ENCODE measurements at regions not wholly inside any gene's neighbourhood (a gene's known extent, or its start where the extent isn't known, plus 50 kb on each side); places are given as distances from the start of the nearest gene placed in this dataset.

DNA sequence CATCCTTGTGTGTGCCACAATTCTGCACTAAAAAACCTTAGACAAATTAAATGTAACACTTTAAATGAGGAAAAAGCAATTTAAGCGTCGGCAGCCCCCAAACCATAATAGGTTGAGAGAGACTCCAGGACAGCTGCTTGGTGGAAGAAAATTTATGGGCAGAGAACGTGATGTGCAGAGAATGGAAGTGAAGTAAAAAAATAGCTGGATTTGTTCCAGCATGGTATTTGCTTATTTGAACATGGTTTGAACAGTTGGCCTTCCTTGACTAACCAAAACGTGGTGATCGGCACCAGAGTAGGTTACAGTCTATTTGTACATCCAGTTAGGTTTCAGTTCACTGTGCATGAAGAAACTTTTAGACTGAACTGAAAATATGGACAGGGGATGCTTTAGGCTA is 343.0 kb upstream of the CPEB2 start:
- peaks cover 3% of the 10 kb centered on the region for H3K9me3 Mint-ChIP-seq (ENCODE audit: insufficient read depth)
- no peak overlapping the region for H3K4me3 Mint-ChIP-seq
- H3K4me1 Mint-ChIP-seq (ENCODE audit: low read depth), result no peaks in the 10 kb centered on the region
- H3K36me3 Mint-ChIP-seq (ENCODE audit: low read depth), result no peaks in the 10 kb centered on the region
- no peak overlapping the region for H3K27ac Mint-ChIP-seq
- POLR2A ChIA-PET, result no interaction called here
- H3K27me3 Mint-ChIP-seq (ENCODE audit: low read depth), result no peaks in the 10 kb centered on the region
- CTCF ChIA-PET, result no interaction called here
- no peak for DNase-seq
- no peak for ATAC-seq

DNA sequence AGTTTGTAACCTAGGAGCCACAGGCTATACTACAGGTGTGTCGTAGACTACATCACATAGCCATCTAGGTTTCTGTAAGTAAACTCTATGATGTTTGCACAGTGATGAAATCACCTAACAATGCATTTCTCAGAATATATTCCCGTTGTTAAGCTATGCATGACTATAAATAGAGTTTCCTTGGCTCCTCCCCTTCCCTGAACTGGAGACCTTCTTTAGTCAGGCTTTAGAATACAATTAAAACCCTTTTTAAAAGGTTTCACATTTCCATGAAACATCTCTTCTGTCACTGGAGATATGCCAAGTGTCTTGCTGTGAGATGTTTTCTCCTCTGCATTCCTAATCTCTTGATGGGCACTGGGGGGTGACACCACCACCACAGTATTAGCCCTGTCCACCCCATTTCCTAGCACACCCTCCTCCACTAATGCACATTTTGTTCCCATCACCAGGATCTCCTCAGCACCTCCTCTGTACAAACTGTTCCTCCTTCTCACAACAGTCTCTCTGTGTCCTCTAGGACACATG is 334.6 kb upstream of the CPEB2 start:
- Mint-ChIP-seq H3K4me3 (no peak overlapping the region), H3K36me3 (ENCODE audit: low read depth) (no peaks in the 10 kb centered on the region), H3K4me1 (ENCODE audit: low read depth) (no peaks in the 10 kb centered on the region), H3K27ac (no peak overlapping the region), H3K27me3 (ENCODE audit: low read depth) (no peaks in the 10 kb centered on the region), H3K9me3 (ENCODE audit: insufficient read depth) (no peaks in the 10 kb centered on the region)
- ChIA-PET CTCF (no interaction called here), POLR2A (interaction anchor here (0.6 kb wide), 1 partner anchor 1387 kb away, joined by 4 read pairs; no protein-coding TSS in a partner anchor)
- ATAC-seq (no peak), DNase-seq (no peak)

DNA sequence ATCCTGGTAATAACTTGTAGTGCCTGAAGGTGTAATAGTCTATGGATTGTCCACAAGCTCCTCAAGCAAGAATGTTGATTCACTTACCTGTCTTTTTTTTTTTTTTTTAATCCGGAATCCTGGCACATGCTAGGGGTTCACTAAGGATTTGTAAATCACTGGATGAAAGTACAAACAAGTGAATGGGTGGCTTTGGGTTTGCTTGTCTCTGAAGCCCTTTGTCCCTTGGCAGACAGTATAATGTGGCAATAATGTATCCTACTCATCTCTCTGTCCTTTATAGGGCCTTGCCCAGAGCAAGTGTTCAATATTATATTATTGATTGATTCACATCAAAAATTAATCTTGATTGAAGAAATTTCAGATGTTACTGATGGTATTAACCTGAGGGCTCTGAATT is 334.0 kb upstream of the CPEB2 start:
- ATAC-seq (no peak), DNase-seq (no peak)
- ChIA-PET POLR2A (no interaction called here), CTCF (no interaction called here)
- H3K4me1 Mint-ChIP-seq (ENCODE audit: low read depth), result no peaks in the 10 kb centered on the region
- H3K27ac Mint-ChIP-seq, result no peak overlapping the region
- no peak overlapping the region for H3K4me3 Mint-ChIP-seq
- no peaks in the 10 kb centered on the region for H3K27me3 Mint-ChIP-seq (ENCODE audit: low read depth)
- H3K36me3 Mint-ChIP-seq (ENCODE audit: low read depth), result no peaks in the 10 kb centered on the region
- no peaks in the 10 kb centered on the region for H3K9me3 Mint-ChIP-seq (ENCODE audit: insufficient read depth)

DNA sequence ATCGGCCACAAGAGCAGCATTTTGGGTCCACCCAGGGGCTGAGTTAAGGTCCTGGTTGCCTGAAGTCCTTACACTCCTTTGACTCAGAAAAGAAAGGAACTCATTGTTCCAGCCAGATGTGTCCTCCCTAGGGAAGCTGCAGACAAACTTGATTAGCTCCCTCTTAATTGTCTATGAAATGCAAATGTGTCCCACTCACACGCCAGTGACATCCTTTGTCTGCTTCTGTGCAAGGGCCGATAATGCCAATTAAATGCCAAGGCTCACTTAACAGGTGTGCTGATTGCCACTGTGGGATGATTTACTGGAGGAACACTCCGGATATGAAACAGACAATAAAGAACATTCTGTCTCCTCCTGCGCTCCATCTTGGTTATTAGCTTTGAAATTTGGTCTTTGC is 332.9 kb upstream of the CPEB2 start:
- no peak overlapping the region for H3K27ac Mint-ChIP-seq
- POLR2A ChIA-PET, result no interaction called here
- DNase-seq, result no peak
- H3K36me3 Mint-ChIP-seq (ENCODE audit: low read depth), result no peaks in the 10 kb centered on the region
- CTCF ChIA-PET, result no interaction called here
- ATAC-seq, result no peak
- no peaks in the 10 kb centered on the region for H3K4me1 Mint-ChIP-seq (ENCODE audit: low read depth)
- no peaks in the 10 kb centered on the region for H3K9me3 Mint-ChIP-seq (ENCODE audit: insufficient read depth)
- H3K4me3 Mint-ChIP-seq, result no peak overlapping the region
- no peaks in the 10 kb centered on the region for H3K27me3 Mint-ChIP-seq (ENCODE audit: low read depth)

DNA sequence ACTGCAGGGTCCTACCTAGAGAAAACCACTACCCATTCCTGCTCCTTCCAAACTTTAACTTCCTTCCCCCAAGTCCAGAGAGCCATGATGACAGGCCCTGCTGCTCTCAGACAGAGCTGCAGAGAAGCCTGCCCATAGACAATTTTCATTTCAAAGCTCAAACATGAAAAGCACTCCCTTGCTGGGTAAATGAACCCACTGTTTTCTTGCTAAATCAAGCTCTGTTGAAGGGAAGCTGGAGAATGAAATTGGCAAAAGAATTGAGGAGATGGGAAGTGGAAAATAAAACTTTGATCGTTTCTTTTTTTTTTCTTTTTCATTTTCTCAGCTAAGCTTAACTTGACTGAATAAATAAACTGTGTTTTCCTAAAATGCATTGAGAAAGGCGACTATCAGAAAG is 331.1 kb upstream of the CPEB2 start:
- ATAC-seq, result no peak
- H3K4me3 Mint-ChIP-seq, result no peak overlapping the region
- no peaks in the 10 kb centered on the region for H3K4me1 Mint-ChIP-seq (ENCODE audit: low read depth)
- H3K27me3 Mint-ChIP-seq (ENCODE audit: low read depth), result no peaks in the 10 kb centered on the region
- no peak overlapping the region for H3K27ac Mint-ChIP-seq
- ChIA-PET POLR2A (no interaction called here), CTCF (no interaction called here)
- no peak for DNase-seq
- H3K9me3 Mint-ChIP-seq (ENCODE audit: insufficient read depth), result no peaks in the 10 kb centered on the region
- H3K36me3 Mint-ChIP-seq (ENCODE audit: low read depth), result no peaks in the 10 kb centered on the region

DNA sequence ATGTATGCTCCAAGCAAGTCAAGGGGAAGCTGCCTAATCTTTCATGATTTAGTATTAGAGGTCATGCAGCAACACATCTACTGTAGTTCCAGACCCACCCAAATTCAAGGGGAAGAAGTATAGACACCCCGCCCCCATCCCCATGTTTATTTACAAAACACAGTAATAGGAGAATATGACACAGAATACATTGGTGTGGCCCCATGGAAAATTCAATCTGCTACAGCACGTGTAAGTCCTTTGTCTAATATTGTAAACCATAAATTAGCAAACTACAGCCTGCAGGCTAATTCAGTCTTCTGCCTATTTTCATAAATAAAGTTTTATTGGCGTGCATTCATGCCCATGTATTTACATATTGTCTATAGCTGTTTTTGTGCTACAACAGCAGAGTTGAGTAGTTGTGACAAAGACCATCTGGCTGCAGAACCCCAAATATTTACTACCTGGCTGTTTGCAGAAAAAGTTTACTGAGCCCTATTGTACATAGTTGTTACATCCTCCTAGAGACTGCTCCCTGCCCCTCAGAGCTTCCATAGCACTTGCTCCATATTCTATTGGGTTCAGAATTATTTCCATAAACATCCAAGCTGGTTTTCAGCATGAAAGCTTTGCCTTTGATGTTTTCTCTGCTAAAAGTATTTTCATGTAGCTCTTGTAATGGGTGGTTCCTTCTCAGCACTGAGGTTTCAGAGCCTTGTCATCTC is 326.8 kb upstream of the CPEB2 start:
- DNase-seq (no peak), ATAC-seq (no peak)
- ChIA-PET CTCF (no interaction called here), POLR2A (no interaction called here)
- no peaks in the 10 kb centered on the region for H3K27me3 Mint-ChIP-seq (ENCODE audit: low read depth)
- no peaks in the 10 kb centered on the region for H3K9me3 Mint-ChIP-seq (ENCODE audit: insufficient read depth)
- H3K36me3 Mint-ChIP-seq (ENCODE audit: low read depth), result no peaks in the 10 kb centered on the region
- H3K4me3 Mint-ChIP-seq, result no peak overlapping the region
- H3K27ac Mint-ChIP-seq, result no peak overlapping the region
- no peaks in the 10 kb centered on the region for H3K4me1 Mint-ChIP-seq (ENCODE audit: low read depth)

DNA sequence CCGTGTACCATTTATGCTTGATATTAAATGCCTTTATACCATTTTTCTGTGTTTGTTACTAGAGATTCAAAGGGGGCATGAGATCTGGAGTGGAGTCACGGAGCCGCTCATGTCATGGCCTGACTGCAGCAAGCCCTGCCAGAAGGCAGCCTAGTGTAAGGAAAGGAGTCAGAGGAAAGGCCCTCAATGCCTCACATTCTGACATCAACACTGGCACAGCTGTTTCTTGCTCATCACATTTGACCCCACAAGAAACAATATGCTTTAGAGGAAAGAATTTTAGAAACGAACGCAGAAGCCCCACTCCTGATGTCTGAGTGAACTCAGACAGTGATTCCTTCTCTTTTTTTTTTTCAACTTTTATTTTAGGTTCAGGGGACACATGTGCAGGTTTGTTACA is 322.4 kb upstream of the CPEB2 start:
- Mint-ChIP-seq H3K9me3 (ENCODE audit: insufficient read depth) (peaks cover 3% of the 10 kb centered on the region), H3K4me3 (no peak overlapping the region), H3K4me1 (ENCODE audit: low read depth) (no peaks in the 10 kb centered on the region), H3K27me3 (ENCODE audit: low read depth) (no peaks in the 10 kb centered on the region), H3K36me3 (ENCODE audit: low read depth) (no peaks in the 10 kb centered on the region), H3K27ac (no peak overlapping the region)
- ChIA-PET CTCF (no interaction called here), POLR2A (no interaction called here)
- DNase-seq, result no peak
- ATAC-seq, result no peak

DNA sequence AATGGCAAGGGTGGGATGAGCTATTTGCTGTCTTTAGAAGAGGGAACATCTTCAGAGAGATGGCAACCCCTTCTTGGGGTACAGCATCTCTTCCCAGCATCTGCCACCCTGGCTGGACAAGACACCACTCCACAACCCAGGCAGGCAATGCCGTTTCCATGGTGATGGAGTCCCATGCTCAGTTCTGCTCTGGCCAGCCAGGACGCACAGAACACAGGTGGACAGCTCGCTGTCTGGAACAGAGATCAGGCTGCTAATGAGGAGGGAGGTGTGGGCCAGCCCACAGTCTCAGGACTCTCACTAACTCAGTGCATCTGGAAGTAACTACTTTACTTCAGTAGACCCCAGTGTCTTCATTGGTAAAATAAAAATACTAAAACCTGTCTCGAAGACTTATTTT is 321.0 kb upstream of the CPEB2 start:
- DNase-seq, result no peak
- Mint-ChIP-seq H3K27ac (no peak overlapping the region), H3K4me1 (ENCODE audit: low read depth) (no peaks in the 10 kb centered on the region), H3K36me3 (ENCODE audit: low read depth) (no peaks in the 10 kb centered on the region), H3K27me3 (ENCODE audit: low read depth) (no peaks in the 10 kb centered on the region), H3K4me3 (no peak overlapping the region), H3K9me3 (ENCODE audit: insufficient read depth) (peaks cover 3% of the 10 kb centered on the region)
- no peak for ATAC-seq
- ChIA-PET POLR2A (no interaction called here), CTCF (no interaction called here)

DNA sequence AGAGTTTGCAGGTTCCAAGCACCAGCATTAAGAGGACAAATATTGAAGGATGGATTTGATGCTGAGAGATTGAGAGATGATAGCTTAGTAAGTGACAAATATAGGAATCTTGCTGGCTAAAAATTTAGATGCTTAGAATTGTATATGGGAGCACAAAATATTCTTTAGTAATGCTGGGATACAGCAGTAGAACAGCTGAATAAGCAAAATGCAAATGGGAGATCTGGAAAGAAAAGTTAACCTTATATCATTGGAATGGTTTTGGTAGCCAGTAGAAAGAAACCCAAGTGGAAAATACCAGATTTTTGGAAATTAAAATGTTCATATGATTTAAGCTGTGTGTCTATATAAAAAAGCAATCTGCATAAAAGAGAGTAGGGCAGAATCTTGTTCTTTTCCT is 308.6 kb upstream of the CPEB2 start:
- Mint-ChIP-seq H3K27me3 (ENCODE audit: low read depth) (no peaks in the 10 kb centered on the region), H3K4me3 (no peak overlapping the region), H3K9me3 (ENCODE audit: insufficient read depth) (no peaks in the 10 kb centered on the region), H3K4me1 (ENCODE audit: low read depth) (no peaks in the 10 kb centered on the region), H3K36me3 (ENCODE audit: low read depth) (no peaks in the 10 kb centered on the region), H3K27ac (no peak overlapping the region)
- no peak for ATAC-seq
- ChIA-PET CTCF (no interaction called here), POLR2A (no interaction called here)
- no peak for DNase-seq

DNA sequence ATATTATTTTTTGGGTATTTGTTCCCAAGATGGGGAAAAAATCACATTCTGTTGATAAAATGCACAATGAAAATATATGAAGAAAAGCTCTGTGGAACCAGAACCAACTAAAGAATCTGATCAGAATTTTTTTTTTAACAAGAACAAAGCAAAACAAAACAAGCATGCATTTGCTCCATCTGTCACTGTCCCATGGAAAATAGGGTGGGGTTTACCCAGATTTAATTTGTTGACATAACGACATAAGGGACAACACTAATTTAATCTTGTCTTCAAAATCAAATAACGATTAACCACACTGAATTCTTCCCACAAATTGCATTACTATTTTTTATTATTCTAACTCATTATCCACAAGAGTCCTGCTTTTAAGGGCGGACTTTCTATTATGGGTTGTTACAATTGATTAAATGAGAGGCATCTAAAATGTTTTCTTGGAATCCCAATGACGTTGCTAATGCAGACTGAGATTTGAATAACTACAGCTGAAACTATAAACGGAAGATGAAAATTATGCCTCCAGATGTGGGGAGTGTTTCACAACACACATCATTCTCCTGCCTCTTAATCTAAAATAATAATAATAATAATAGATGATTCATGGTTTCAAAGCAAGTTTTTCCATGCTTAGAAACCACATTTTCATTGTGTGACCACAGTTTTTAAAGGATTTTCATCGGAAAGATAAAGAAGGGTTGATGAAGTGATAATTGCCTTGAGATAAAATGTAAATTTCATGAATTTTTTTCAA is 307.0 kb upstream of the CPEB2 start:
- H3K36me3 Mint-ChIP-seq (ENCODE audit: low read depth), result no peaks in the 10 kb centered on the region
- ChIA-PET POLR2A (no interaction called here), CTCF (no interaction called here)
- no peaks in the 10 kb centered on the region for H3K4me1 Mint-ChIP-seq (ENCODE audit: low read depth)
- no peak for ATAC-seq
- H3K27me3 Mint-ChIP-seq (ENCODE audit: low read depth), result no peaks in the 10 kb centered on the region
- no peak for DNase-seq
- H3K9me3 Mint-ChIP-seq (ENCODE audit: insufficient read depth), result no peaks in the 10 kb centered on the region
- no peak overlapping the region for H3K4me3 Mint-ChIP-seq
- H3K27ac Mint-ChIP-seq, result no peak overlapping the region

DNA sequence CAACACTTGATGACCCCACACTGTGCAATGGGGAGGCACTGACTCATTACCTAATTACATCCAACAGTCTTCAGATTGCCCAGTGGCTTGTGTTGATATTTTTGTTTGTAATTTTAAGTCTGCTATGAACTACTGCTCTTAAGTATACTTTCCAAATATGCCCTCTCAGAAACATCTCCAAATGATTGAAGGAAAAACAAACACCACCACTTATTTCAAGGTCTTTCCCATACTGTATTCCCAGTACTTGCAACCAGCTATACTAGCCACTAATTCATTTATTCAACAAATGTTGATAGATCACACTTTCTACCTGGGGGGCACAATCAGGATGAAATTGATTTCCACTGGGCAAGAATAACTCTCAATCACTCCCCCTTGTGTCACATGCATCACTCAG is 302.2 kb upstream of the CPEB2 start:
- ChIA-PET POLR2A (no interaction called here), CTCF (no interaction called here)
- Mint-ChIP-seq H3K9me3 (ENCODE audit: insufficient read depth) (no peaks in the 10 kb centered on the region), H3K4me1 (ENCODE audit: low read depth) (no peaks in the 10 kb centered on the region), H3K36me3 (ENCODE audit: low read depth) (no peaks in the 10 kb centered on the region), H3K27ac (no peak overlapping the region), H3K4me3 (no peak overlapping the region), H3K27me3 (ENCODE audit: low read depth) (no peaks in the 10 kb centered on the region)
- ATAC-seq (no peak), DNase-seq (no peak)

DNA sequence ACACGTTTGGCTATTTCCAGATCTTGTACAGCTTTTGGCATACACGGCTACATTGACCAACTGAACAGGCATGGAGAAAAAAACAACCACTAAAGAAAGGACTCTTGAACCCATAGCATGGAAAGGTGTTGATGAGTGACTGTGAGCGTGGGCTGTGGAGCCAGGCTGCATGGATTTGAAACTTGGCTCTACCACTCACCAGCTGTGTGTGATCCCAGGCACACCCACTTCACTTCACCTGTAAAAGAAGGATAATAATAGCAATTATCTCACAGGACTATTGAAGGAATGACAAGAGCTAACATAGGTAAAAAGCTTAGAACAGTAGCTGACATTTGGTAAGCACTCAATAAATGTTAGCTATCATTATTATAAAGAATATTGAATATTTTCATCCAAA is 301.7 kb upstream of the CPEB2 start:
- no peaks in the 10 kb centered on the region for H3K9me3 Mint-ChIP-seq (ENCODE audit: insufficient read depth)
- H3K36me3 Mint-ChIP-seq (ENCODE audit: low read depth), result no peaks in the 10 kb centered on the region
- ChIA-PET POLR2A (no interaction called here), CTCF (no interaction called here)
- ATAC-seq (no peak), DNase-seq (no peak)
- no peaks in the 10 kb centered on the region for H3K27me3 Mint-ChIP-seq (ENCODE audit: low read depth)
- H3K27ac Mint-ChIP-seq, result no peak overlapping the region
- H3K4me3 Mint-ChIP-seq, result no peak overlapping the region
- no peaks in the 10 kb centered on the region for H3K4me1 Mint-ChIP-seq (ENCODE audit: low read depth)

DNA sequence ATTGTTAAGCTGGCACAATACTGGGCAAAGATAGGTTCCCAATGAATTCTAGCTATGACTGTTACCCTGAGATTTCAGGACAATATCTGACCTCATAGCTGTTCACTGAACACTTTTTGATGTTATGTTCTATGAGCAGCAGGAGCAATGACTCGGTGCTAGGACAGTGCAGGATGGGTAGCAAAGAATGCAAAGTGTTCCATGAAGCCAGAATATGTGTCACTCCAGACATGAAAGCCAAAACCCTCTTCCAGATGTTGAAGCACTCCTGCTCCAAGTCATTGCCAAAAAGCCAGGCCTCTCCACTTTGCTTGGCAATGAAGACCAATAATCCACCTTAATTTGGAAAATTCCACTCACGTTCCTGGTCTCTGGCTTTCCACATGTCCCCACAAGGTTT is 300.9 kb upstream of the CPEB2 start:
- DNase-seq (no peak), ATAC-seq (no peak)
- no peak overlapping the region for H3K27ac Mint-ChIP-seq
- H3K27me3 Mint-ChIP-seq (ENCODE audit: low read depth), result no peaks in the 10 kb centered on the region
- POLR2A ChIA-PET, result no interaction called here
- H3K4me3 Mint-ChIP-seq, result no peak overlapping the region
- H3K9me3 Mint-ChIP-seq (ENCODE audit: insufficient read depth), result no peaks in the 10 kb centered on the region
- no peaks in the 10 kb centered on the region for H3K36me3 Mint-ChIP-seq (ENCODE audit: low read depth)
- no peaks in the 10 kb centered on the region for H3K4me1 Mint-ChIP-seq (ENCODE audit: low read depth)
- CTCF ChIA-PET, result no interaction called here
